Inferior parietal cortex (tissue), 1 donor: ENCODE measurements at regions not wholly inside any gene's neighbourhood (a gene's known extent, or its start where the extent isn't known, plus 50 kb on each side); places are given as distances from the start of the nearest gene placed in this dataset.
"Not testable (repeated sequence)": the region's sequence is repeated elsewhere in the genome, so short reads cannot be mapped to it uniquely, and the experiment has no call there.

ENCODE experiments used
- DNase-seq: peaks from one replicate; pipeline ENCODE4 v3.0.0-alpha.2; 2016; ENCODE audit errors: extremely low spot score

DNA sequence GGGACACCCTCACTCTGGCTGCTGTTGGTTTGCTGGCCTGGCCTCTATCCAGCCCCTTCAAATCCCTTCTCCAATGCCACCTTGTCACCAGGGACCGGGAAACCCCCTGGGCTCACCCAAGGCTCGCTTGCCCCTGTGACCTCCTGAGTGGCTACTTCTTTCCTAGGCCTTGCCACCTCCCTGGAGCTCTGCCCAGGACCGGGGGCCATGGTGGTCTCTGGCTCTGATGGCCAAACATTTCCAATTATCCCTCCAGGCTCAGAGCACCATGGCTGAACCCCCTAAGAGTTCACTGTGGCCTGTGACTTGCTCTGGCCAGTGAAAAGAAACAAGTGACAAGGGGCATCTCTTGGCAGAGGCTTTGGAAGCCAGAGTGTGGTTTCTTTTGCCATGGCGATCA, 237.6 kb downstream of the TFCP2L1 start:
- no peak for DNase-seq

GRCh38 chr2:121049131-121049530, 235.9 kb downstream of the TFCP2L1 start:
- DNase-seq = no peak

GRCh38 chr2:121049950-121050585, 234.9 kb downstream of the TFCP2L1 start:
- DNase-seq = no peak

GRCh38 chr2:121051311-121051710, 233.7 kb downstream of the TFCP2L1 start:
- DNase-seq = no peak

GRCh38 chr2:121052023-121052422, 233.0 kb downstream of the TFCP2L1 start:
- no peak for DNase-seq

- DNase-seq = no peak
Measured at GRCh38 chr2:121052521-121052920, 232.5 kb downstream of the TFCP2L1 start.

- no peak for DNase-seq
Measured at GRCh38 chr2:121055088-121055487, 229.9 kb downstream of the TFCP2L1 start.

- no peak for DNase-seq
Measured at GRCh38 chr2:121055501-121055900, 229.5 kb downstream of the TFCP2L1 start.

DNA sequence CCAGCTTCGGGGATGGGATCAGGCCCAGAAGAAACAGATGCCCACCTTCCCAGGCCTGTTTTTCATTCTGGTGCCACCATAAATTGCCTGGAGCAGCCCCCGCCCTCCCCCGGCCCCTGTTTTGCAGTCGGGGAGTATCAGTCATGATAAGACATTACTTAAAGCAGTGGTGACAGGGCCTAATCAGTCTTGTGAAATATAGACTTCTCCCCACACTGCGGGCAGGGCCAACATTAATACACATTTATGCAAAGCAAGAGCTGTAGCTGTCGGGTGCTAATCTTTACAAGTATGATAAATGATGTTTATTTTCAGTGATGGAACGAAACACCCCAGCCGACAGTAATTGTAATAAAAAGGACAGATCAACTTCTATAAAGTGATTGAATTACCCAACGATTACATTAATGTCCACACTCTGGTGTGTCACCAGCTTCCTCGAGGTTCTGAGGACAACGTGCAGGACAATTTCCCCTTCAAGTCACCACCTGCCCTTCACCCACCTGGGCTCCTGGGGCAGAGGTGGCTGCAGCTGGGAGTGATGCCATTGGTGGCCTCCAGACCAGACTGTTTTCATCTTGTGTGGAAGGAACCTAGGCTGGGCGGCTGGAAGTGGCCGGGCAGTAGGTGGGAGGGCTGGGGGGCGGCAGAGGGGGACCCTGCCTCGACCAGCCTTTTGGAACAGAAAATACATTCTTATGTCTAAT, 226.0 kb downstream of the TFCP2L1 start:
- DNase-seq = no peak

- DNase-seq = no peak
Measured at GRCh38 chr2:121059651-121060649, 225.1 kb downstream of the TFCP2L1 start.

GRCh38 chr2:121061633-121062032, 223.4 kb downstream of the TFCP2L1 start:
- no peak for DNase-seq

DNA sequence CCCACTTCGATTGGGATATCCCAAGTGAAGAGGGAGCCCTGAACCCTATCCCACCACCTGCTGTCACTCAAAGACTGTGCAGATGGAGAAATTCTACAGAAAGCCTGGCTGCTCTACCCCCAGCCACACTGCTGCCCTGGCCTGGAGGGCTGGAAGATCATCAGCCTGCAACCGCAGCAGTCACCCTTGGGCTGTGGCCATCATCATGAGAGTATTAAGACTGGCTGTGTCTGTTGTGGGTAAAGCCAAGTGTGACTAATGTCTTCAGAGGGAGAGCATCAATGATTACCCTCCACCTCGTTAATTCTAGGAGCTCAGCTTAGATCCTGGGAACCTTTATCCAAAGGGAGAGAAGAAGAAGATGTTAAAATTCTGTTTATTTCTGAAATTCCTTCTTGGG, 221.5 kb downstream of the TFCP2L1 start:
- DNase-seq = no peak

DNA sequence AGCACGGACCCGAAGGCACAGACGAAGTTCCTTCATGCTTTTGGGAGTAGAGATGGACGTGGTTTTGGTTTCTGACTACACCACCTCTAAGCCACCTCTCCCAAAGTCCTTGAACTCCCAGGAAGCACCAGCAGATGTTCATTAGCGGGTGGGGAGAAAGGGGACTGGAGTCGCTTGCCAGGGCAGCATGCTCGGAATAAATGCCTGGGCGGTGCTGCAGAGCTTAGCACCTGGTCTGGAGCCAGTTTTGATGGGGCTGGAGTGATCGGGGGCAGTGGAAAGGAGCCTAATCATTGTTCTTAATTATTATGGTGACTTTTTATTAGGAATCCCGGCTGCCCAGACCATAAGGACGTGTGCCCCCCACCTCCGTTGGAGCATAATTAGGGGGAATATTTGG, 220.8 kb downstream of the TFCP2L1 start:
- no peak for DNase-seq

- no peak for DNase-seq
Measured at GRCh38 chr2:121065239-121065638, 219.8 kb downstream of the TFCP2L1 start.

DNA sequence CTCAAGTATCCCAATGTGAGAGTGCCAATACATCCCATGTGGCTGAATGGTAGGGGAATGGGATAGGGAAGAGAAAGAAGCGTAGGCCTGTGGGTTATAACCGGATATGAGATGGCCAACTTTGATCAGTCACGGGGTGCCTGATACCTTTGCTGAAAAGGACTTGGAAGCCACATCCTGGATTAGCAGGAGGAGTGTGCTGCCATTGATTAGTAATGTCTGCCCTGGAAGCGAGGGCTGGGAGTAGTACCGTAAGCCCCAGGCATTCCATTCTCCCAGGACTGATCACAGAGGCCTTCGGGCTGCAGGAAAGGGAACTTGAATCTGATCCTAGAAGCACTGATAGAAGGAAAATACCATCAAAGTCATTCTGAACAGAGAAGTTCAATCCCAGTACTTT, 218.5 kb downstream of the TFCP2L1 start:
- DNase-seq = no peak

GRCh38 chr2:121068851-121069250, 216.2 kb downstream of the TFCP2L1 start:
- no peak for DNase-seq

DNA sequence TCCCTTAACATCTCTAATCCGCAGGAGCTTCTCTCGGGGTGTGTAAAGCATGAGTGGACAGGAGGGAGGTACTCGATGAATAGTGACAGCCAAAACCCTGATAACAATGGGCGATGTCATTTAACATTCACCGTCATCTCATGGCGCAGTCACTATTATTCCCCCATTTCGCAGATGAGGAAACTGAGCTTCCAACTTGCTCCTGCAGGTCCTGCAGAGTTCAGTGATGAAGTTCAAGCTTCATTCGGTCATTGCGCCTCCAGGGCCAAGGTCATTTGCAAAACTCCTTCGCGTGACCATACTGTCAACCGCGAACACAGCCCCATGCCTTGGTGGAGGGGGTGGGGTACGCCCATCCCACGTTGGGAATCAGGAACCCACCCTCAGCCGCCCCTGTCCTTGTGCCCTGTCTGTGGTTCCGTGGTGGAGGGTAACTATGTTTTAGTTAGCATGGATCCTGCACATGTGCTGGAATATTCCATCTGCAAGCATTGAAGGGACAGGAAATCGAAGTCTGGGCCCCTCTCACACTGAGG, 215.5 kb downstream of the TFCP2L1 start:
- DNase-seq = no peak

DNA sequence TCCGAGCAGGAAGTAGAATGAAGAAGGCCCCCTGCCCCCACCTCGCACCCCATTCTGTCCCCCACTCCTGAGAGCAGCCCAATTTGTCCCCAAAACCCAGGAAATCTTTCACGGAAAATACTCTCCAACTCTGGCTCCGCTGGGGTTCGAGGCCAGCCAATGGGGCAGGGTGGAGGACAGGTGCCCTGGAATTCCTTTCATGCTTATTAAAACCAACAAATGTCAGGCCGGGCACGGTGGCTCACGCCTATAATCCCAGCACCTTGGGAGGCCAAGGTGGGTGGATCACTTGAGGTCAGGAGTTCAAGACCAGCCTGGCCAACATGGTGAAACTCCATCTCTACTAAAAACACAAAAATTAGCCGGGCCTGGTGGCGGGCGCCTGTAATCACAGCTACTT, 214.9 kb downstream of the TFCP2L1 start:
- not testable (repeated sequence) for DNase-seq

GRCh38 chr2:121071034-121071504, 213.9 kb downstream of the TFCP2L1 start:
- DNase-seq = peak; percentile 72

DNA sequence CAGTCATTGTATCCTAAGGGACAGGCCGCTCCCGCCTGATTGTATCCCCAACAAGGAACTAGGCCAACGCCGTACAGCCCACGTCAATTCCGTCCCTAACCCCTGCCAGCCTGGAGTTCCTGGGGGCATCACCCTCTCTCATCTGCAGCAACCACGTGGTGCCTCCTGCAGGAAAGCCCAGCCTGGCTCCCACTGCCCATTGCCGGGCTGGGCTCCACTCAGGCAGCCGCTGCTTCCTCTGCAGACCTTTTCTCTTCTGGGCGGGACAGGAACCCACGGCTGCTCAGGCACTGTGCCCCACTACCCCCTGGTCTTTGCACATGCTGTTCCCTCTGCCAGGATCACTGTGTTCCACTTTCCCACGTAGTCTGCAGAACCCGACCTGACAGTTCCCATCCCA, 212.2 kb downstream of the TFCP2L1 start:
- DNase-seq = no peak

DNA sequence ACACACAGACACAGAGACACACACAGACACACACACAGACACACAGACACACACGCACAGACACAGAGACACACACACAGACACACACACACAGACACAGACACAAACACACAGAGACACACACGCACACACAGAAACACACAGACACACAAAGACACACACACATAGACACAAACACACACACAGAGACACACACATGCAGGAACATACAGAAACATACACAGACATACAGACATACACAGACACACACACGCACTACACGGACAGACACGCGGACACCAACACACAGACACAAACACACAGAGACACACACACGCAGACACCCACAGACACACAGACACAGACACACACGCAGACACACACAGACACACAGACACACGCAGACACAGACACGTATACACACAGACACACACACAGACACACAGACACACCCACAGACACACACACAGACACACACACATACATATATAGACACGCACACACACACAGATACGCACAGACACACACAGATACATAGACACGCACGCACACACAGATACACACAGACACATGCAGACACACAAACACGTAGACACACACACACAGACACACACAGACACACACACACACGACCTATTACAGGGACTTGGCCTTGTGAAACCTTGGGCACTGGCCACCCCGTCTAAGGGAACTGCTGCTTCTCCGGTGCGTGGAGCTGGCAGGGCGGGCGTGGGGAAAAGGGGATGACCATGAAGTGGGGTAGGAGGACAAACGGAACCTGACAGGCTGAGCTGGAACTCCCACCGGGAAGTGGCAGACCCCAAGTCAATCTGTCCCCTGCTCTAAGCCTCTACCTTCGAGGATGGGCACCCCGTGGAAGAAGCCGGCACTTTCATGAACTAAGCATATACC, 211.4 kb downstream of the TFCP2L1 start:
- no peak for DNase-seq
